ENCODE measurements at regions not wholly inside any gene's neighbourhood (a gene's known extent, or its start where the extent isn't known, plus 50 kb on each side); places are given as distances from the start of the nearest gene placed in this dataset.

- DNase-seq: no peak
These were observed 1259.0 kb downstream of the ZPLD1 start for GRCh38 chr3:103693831-103694230.

GRCh38 chr3:103698646-103699045 lies 1263.8 kb downstream of the ZPLD1 start:
- DNase-seq: no peak

- DNase-seq: no peak
These were observed 1264.4 kb downstream of the ZPLD1 start for GRCh38 chr3:103699228-103699627.

GRCh38 chr3:103705641-103706040 lies 1270.8 kb downstream of the ZPLD1 start:
- no peak for DNase-seq

DNA sequence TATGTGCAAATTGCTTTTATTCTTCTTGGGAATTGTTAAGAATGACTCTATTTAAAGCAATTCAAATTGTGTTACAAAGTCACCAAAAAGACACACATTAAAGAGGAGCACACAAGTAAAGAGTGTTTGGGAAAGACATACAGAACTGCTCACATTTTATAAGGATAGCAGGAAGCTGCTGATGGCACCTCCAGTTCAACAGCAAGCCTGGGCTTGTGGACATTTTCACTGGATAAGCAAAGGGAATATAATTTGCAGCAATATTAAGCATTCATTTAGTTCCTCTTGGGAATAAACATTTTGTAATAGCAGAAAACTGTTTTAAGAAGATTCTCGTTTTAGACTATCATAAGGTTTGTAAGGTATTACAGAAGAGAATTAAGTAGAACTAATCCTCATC lies 1271.9 kb downstream of the ZPLD1 start:
- no peak for DNase-seq

- no peak for DNase-seq
These were observed 1276.9 kb downstream of the ZPLD1 start for GRCh38 chr3:103711670-103712069.

DNA sequence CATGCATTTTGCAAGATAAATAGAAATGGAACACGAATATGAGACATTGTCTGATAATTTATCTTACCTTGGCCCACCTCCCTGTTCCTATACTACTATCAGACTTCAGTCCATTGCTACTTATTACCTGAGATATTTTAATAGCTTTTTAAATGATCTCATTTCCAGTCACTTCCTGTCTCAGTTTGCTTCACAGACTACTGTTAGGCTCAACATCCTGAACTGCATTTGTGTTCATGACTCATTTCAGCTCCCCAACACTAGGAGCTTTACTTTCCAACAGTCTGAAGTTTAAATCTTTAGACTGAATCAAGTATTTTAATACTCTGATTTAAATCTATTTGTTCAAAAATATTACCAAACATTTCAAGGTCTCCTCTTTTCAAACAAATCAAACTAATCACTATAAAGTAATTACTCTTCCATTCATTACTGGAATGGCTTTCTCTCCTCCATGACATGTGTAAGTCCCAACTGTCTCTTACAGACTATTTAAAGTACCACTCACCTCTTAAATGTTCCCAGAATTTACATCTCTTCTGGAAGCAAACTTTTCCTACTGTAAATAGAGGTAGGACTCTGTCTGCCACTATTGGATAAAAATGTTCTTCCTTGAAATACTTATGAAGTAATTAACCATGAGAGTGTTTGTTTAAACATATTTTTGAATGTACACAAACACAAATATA lies 1277.6 kb downstream of the ZPLD1 start:
- no peak for DNase-seq

GRCh38 chr3:103729547-103729946 lies 1294.7 kb downstream of the ZPLD1 start:
- DNase-seq: no peak

DNA sequence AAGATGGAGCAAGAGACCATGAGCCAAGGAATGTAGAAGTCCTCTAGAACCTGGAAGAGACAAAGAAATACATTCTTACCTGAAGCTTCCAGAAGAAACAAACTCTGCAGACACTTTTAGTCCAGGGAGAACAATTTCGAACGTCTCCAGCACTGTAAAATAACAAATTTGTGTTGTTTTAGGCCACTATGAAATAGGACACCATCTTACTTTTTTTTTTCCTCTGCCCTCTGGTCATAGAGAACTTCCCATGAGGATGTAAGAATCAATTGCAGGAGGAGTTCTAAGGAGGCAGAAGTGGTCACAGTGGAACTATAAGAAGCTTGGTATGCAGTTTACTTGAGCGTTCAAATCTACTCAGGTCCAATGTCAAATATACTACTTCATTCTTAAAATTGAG lies 1295.9 kb downstream of the ZPLD1 start:
- no peak for DNase-seq

GRCh38 chr3:103752986-103753385 lies 1318.2 kb downstream of the ZPLD1 start:
- no peak for DNase-seq

DNA sequence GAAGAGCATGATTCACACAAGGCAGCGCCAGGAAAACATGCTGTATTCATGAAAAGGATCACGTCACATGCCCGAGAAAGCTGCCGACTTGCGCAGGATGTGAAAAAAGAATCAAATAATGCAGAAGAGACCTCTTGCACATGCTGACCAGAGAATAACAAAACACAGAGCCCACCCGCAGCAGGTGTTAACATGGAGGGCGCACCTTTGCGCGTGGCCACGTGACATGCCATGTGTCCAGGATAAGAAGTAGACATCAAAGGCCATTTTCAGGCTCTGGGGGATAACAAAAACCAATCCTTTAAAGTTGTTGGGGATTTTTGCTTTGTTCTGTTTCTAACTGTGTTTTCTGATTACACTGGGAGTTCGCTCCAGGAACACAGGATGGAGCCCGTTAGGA lies 1332.8 kb downstream of the ZPLD1 start:
- no peak for DNase-seq

DNA sequence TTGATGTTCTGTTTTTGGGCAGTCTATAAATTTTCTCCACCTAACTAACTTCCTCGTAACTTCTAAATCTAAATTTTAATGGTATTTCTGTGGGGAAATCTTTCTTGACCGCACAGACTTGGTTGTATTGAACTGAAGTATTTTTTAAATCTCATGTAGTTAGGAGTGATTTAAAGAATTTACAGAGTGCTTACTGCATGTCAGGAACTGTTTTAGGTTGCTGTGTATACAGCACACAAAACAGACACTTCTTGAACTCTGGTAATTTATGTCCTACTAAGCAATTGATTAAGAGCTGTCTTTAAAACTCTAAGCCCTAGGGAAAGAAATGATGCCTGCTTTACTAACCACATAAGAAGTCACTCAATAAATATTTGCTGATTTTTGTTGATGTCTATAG lies 1350.2 kb downstream of the ZPLD1 start:
- DNase-seq: no peak

DNA sequence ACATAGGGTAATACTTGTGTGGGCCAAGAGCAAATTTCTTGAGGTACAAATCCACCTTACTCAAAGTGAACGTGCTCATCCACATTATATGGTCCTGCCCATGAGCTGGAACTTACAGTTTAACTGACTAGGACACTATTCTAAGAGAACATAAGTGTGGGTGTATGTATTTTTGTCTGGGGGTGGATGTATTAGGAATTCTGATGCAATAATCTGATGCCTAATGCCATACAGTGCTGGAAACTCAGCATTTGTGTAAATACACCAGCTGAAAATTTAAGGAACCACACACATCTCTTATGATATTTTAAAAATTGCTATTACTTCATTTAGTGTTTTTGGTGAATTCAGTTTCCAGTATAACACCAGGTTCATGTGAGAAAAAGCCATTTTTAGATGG lies 1350.7 kb downstream of the ZPLD1 start:
- no peak for DNase-seq

GRCh38 chr3:103786296-103786695 lies 1351.5 kb downstream of the ZPLD1 start:
- no peak for DNase-seq

- no peak for DNase-seq
These were observed 1352.5 kb downstream of the ZPLD1 start for GRCh38 chr3:103787164-103787871.

DNA sequence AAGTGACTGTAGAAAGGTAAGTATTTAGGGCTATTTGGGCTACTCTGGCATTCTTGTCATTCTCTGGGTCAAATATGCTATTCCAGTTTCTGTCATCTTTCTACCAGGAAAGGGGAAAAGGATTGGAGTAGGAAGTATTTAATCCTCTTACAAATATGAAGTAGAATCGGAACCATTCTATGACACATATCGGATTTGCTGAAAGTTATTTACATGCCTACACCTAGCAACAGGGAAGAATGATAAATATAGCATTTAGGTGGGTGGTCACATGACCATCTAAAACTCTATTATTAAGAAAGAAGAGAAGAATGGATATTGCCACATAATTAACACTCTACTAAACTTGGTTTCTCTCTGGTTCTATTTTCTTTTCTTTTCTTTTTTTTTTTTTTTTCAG lies 1353.1 kb downstream of the ZPLD1 start:
- no peak for DNase-seq

- DNase-seq: no peak
These were observed 1357.1 kb downstream of the ZPLD1 start for GRCh38 chr3:103791786-103792515.

GRCh38 chr3:103794656-103795055 lies 1359.8 kb downstream of the ZPLD1 start:
- no peak for DNase-seq

DNA sequence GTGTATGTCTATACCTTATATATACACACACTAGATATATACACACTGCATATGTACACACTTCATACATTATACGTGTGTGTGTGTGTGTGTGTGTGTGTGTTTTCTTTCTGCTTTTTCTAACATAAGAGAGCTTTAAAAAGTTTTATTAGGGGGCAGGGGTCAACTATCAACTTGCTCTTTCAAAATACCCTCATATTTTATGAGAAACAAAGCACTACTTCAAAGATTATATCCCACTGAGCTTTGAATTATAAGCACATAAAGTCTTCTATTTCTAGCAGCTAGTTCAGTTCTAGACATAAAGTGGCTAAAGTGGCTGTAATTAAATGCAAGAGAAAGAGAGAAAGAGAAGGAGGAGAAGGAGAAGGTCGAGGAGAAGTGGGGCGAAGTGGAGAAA lies 1361.3 kb downstream of the ZPLD1 start:
- no peak for DNase-seq

DNA sequence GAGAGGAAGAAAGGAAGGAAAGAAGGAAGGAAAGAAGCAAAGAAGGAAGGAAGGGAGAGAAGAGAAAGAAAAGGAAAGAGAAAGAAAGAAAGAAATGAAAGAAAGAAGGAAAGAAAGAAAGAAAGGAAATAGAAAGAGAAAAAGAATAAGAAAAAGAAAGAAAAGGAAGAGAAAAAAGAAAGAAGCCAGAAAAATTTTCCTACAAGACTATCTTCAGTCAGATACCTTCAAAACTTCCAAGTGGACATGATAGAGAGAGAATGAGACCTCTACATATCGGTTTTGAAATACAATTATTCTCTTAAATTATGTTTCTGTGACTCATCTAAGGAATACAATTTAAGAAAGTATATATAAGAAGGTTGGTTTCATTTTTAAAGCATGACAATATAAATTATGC lies 1369.0 kb downstream of the ZPLD1 start:
- no peak for DNase-seq

GRCh38 chr3:103810167-103810566 lies 1375.4 kb downstream of the ZPLD1 start:
- no peak for DNase-seq

DNA sequence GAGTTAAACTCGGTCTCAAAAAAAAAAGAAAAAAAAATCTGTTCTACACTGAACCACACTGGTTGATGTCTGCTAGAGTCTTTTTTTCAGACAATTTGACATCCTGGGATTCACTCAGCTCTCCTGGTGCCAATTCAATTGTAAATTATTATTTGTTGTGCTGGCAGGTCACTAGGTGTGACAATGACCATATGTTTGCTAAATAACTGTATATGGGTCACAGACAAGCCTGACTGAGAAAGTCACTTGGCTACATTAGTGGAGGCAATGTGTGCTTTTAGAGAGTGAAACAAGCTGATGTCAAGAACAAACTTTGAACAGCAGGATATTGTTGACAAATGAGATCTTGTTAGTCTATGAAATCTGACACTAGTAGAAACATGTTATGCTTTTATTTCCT lies 1379.1 kb downstream of the ZPLD1 start:
- DNase-seq: no peak

GRCh38 chr3:103818398-103818797 lies 1383.6 kb downstream of the ZPLD1 start:
- no peak for DNase-seq

- no peak for DNase-seq
These were observed 1384.0 kb downstream of the ZPLD1 start for GRCh38 chr3:103818800-103819199.

Data from CD4-positive, alpha-beta T cell treated with Interleukin-17A for 1 hour (primary cell).